ENCODE measurements at regions not wholly inside any gene's neighbourhood (a gene's known extent, or its start where the extent isn't known, plus 50 kb on each side); places are given as distances from the start of the nearest gene placed in this dataset.

DNA sequence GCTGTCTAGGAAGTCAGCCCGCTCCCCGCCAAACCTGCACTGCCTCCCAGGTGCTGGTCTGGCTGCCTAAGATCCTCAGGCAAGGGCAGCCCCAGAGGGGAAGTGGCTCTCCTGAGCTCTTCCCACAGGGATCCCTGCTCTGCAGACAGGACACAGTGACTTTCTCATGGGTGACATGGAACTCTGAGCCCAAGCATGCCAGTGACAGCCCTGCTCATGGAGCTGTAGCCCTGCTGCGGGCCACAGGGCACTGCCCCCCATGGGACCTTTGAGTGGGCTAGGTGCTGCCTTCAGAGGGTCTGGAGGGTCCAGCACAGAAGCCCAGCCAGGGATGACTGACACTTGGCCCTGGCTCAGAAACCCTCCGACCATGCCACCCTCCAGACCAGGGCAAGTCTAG is 109.1 kb downstream of the TUBA3C start:
- ATAC-seq (ENCODE audit: low FRiP score): no peak
- no peak for DNase-seq (ENCODE audit: low spot score)
- TF ChIP-seq, protein P1, sequence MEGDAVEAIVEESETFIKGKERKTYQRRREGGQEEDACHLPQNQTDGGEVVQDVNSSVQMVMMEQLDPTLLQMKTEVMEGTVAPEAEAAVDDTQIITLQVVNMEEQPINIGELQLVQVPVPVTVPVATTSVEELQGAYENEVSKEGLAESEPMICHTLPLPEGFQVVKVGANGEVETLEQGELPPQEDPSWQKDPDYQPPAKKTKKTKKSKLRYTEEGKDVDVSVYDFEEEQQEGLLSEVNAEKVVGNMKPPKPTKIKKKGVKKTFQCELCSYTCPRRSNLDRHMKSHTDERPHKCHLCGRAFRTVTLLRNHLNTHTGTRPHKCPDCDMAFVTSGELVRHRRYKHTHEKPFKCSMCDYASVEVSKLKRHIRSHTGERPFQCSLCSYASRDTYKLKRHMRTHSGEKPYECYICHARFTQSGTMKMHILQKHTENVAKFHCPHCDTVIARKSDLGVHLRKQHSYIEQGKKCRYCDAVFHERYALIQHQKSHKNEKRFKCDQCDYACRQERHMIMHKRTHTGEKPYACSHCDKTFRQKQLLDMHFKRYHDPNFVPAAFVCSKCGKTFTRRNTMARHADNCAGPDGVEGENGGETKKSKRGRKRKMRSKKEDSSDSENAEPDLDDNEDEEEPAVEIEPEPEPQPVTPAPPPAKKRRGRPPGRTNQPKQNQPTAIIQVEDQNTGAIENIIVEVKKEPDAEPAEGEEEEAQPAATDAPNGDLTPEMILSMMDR (IDR thresholded peaks at IDR 0.05): no peak

DNA sequence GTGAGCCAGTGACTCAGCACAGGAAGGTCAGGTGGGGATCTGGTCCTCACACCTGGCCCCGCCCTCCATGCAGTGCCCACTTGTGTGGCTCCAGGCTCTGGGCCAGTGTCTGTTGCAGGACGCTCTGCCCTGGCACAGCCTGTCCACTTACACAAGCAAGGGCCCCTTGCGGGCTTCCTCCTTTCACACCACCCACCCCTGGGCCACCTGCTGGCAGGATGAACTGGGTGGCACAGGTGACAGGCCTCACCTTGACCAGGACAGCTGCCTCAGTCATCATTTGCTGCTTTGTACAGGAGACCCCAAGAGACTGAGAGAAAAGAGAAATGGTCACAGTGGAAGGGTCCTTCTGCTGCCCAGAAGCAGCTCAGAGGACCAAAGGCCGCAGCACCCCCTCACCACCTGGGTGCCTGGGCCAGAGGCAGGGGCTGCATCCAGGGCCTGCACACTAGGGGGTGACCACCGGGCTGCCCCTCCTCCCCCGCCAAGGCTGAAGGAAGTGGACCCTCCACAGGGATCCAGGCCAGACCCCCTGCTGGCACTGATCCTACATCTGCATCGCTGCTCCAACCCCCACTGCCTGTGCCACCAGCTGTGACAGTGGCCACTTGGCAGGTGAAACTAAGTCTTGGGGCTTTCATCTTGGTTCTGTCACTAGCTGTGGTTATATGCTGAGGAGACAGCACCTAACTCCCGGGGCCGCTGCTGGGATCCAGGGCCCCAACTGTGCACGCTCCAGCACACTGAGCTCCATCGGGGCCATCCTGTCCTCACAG is 110.3 kb downstream of the TUBA3C start:
- DNase-seq (ENCODE audit: low spot score) (no peak), ATAC-seq (ENCODE audit: low FRiP score) (no peak)
- TF ChIP-seq, protein P1 (IDR thresholded peaks at IDR 0.05): no peak

DNA sequence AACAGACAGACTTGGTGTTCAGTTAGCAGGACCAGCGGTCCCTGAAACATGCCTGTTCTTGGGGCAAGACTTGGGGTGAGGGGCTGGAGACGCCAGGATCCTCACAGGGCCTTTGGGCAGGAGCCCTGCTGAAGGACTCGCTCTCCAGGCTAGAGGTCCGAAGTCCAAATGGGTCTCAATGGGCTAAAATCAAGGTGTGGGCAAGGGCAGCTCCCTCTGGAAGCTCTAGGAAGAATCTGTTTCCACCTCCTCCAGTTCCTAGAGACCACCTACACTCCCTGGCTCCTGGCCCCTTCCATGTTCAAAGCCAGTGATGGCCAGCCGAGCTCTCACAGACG is 111.3 kb downstream of the TUBA3C start:
- ATAC-seq (ENCODE audit: low FRiP score): no peak
- DNase-seq (ENCODE audit: low spot score): no peak
- TF ChIP-seq, protein P1 (IDR thresholded peaks at IDR 0.05): no peak

DNA sequence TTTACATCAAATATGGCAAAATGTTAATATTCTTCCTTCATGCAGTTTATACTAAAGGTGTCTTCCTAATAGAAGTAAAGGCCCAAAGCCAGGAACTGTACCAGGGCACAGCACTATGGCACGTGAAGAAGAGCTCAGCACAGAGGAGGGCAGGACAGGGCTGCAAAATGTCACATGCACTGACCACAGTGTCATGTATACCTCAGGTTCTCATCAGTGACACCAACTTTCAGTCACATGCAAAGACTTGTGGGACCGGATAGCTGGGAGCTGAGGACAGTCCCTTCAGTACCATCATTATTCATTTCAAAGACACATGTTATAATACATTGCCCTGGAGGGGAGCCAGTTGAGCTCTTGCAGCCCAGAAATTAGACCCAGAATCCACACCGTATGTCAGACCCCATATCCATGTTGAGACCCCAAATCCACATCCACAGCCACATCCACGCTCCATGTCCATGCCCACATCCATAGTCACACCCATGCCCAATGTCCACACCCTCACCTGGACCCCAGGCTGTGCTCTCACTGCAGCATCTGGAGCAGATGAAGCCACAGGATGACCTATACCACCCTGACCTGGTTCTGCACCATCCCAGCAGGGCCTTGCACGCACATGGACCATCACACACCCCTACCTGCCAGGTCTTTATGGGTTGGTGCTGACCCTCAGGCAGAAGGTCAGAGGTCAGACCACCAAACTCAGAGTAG is 111.8 kb downstream of the TUBA3C start:
- TF ChIP-seq, protein P1 (IDR thresholded peaks at IDR 0.05): no peak
- DNase-seq (ENCODE audit: low spot score) (no peak), ATAC-seq (ENCODE audit: low FRiP score) (no peak)

DNA sequence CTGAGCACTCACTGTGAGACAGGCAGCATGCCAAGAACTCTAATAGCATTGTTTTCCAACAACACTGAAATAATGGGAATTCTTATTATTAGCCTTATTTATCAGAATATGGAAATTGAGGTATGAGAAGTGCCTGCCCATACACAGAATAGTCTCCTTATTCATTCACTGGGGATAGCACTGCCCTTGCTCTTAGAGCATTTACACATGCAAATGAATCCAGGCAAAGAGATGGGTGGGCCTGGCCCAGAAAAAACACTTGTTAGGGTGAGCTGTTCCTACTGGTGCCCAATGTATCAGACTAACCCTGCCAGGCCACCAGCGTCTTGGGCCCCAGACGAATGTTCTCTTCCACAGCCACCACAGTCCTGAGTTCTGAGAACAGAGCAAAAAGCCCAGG is 112.9 kb downstream of the TUBA3C start:
- ATAC-seq (ENCODE audit: low FRiP score): no peak
- TF ChIP-seq, protein P1 (IDR thresholded peaks at IDR 0.05): no peak
- no peak for DNase-seq (ENCODE audit: low spot score)

DNA sequence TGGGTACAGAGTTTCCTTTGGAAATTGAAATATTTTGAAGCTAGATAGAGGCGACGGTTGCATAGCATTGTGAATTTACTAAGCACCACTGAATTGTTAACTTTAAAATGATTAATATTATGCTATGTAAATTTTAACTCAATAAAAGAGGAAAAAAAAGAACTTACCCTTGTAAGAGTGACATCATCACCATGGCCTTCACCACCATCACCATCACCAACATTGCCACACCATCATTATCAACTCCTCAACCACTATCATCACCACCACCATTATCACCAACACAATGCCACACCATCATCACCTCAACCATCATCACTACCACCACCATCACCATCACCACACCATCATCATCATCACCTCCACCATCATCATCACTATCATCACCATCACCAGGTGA is 113.9 kb downstream of the TUBA3C start:
- ATAC-seq (ENCODE audit: low FRiP score): no peak
- TF ChIP-seq, protein P1 (IDR thresholded peaks at IDR 0.05): no peak
- no peak for DNase-seq (ENCODE audit: low spot score)

DNA sequence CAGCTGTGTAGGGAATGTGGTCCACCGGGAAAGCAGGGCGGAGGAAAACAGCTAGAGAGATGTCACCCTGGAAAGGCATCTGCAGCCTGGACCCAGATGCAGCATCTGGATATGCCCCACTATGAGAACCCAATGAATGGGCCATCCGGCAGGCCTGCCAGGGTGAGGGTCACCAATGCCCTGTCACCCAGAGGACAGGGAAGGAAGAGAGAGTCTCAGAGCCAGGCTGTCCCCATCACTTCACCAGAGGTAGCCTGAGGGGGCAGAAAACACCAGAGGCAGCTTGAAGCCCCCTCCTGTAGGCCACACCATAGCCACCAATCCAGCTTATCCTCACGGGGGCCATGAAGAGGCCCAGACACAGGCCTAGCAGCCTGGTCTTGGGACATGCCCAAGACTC is 118.8 kb downstream of the TUBA3C start:
- ATAC-seq (ENCODE audit: low FRiP score): no peak

More for the DNA sequence above, 118.8 kb downstream of the TUBA3C start:
- DNase-seq (ENCODE audit: low spot score): no peak
- TF ChIP-seq, protein P1 (IDR thresholded peaks at IDR 0.05): no peak
